ENCODE measurements at regions not wholly inside any gene's neighbourhood (a gene's known extent, or its start where the extent isn't known, plus 50 kb on each side); places are given as distances from the start of the nearest gene placed in this dataset.
A peak's percentile ranks its signal among the peaks of the same experiment; 100 is the strongest.

- DNase-seq = peak; percentile 82
Observed at GRCh38 chr11:111194860-111195568, 50.5 kb upstream of the POU2AF2 start.

GRCh38 chr11:111193924-111194490 is 51.5 kb upstream of the POU2AF2 start:
- DNase-seq = no peak

- no peak for DNase-seq
Observed at GRCh38 chr11:111189466-111189865, 56.1 kb upstream of the POU2AF2 start.

GRCh38 chr11:111186308-111186915 is 59.1 kb upstream of the POU2AF2 start:
- no peak for DNase-seq

- DNase-seq = no peak
Observed at GRCh38 chr11:111185266-111185665, 60.3 kb upstream of the POU2AF2 start.

GRCh38 chr11:111183706-111184105 is 61.8 kb upstream of the POU2AF2 start:
- DNase-seq = no peak

GRCh38 chr11:111179184-111179910 is 66.2 kb upstream of the POU2AF2 start:
- DNase-seq = no peak

- DNase-seq = peak; percentile 82
Observed at GRCh38 chr11:111177037-111177871, 68.3 kb upstream of the POU2AF2 start.

GRCh38 chr11:111176603-111177002 is 68.9 kb upstream of the POU2AF2 start:
- no peak for DNase-seq

GRCh38 chr11:111173221-111173620 is 72.3 kb upstream of the POU2AF2 start:
- no peak for DNase-seq

GRCh38 chr11:111172321-111172862 is 73.1 kb upstream of the POU2AF2 start:
- DNase-seq = no peak

- no peak for DNase-seq
Observed at GRCh38 chr11:111170761-111171379, 74.7 kb upstream of the POU2AF2 start.

- DNase-seq = no peak
Observed at GRCh38 chr11:111169367-111169766, 76.2 kb upstream of the POU2AF2 start.

- DNase-seq = no peak
Observed at GRCh38 chr11:111168871-111169270, 76.7 kb upstream of the POU2AF2 start.

GRCh38 chr11:111167666-111168065 is 77.9 kb upstream of the POU2AF2 start:
- DNase-seq = no peak

- DNase-seq = no peak
Observed at GRCh38 chr11:111166598-111166997, 78.9 kb upstream of the POU2AF2 start.

- no peak for DNase-seq
Observed at GRCh38 chr11:111162305-111162704, 83.2 kb upstream of the POU2AF2 start.

GRCh38 chr11:111157571-111157970 is 88.0 kb upstream of the POU2AF2 start:
- no peak for DNase-seq

- no peak for DNase-seq
Observed at GRCh38 chr11:111155021-111155420, 90.5 kb upstream of the POU2AF2 start.

GRCh38 chr11:111153194-111153593 is 92.3 kb upstream of the POU2AF2 start:
- DNase-seq = no peak

GRCh38 chr11:111148953-111149352 is 96.6 kb upstream of the POU2AF2 start:
- DNase-seq = no peak

GRCh38 chr11:111148121-111148520 is 97.4 kb upstream of the POU2AF2 start:
- DNase-seq = no peak

Measured in NCI-H82 (cell line).